HCT116 (cell line): ENCODE measurements at regions not wholly inside any gene's neighbourhood (a gene's known extent, or its start where the extent isn't known, plus 50 kb on each side); places are given as distances from the start of the nearest gene placed in this dataset.

Source experiments
- ATAC-seq: fragments of 200-7000 bp; cut with Tn5 transposase; 2 replicates; pipeline ENCODE4 v1.9.1; 2020; ENCODE audit warnings: mild to moderate bottlenecking, moderate library complexity
- BruUV-seq: library from RNA; stranded (reverse); fragments of 400-500 nt; replicated peaks from 2 replicates; lab custom pipeline; 2021; lab: Mats Ljungman, UMichigan
- CTCF ChIA-PET: fragments of 300-600 bp; sonication (Branson Sonifier 250); formaldehyde crosslinking; loops from one replicate; lab custom pipeline; 2021; ENCODE audit warnings: antibody characterized with exemption; lab: Charles Lee
- POLR2A ChIA-PET: fragments of 300-600, 350-600 bp; sonication (Branson Sonifier 250); formaldehyde crosslinking; loops from one replicate; lab custom pipeline; 2021; ENCODE audit warnings: antibody characterized with exemption; lab: Charles Lee
- RAD21 ChIA-PET, 2 experiments: fragments of 300-600 bp; sonication (Branson Sonifier 250); formaldehyde crosslinking; loops; one replicate each; lab custom pipeline; 2023; ENCODE audit warnings: low total read pairs in 2 of 2; ENCODE audit not compliant: uncharacterized antibody in 2 of 2, unreplicated experiment in 2 of 2, low non-redundant PET in 1 of 2; lab: Charles Lee
- DNase-seq: peaks from one replicate; pipeline ENCODE4 v3.0.0-alpha.2; 2010; ENCODE audit warnings: low read depth, low spot score
- H2AFZ ChIP-seq: fragments of 200-600 bp; shearing (Covaris generic), sonication (generic); 2 replicates; pipeline ENCODE4 v1.6.1; 2017; ENCODE audit warnings: low read depth, mixed run types, mixed read lengths, antibody characterized with exemption, low read length; ENCODE audit not compliant: poor library complexity, severe bottlenecking
- H3K27ac ChIP-seq: 2 replicates; pipeline ENCODE4 v1.5.1; 2012; ENCODE audit warnings: low read depth, low read length
- H3K27me3 ChIP-seq: fragments of 200-600 bp; sonication (generic); 2 replicates; pipeline ENCODE4 v1.6.1; 2016; ENCODE audit warnings: mixed run types, low read length, mixed read lengths; ENCODE audit not compliant: insufficient read depth
- H3K36me3 ChIP-seq, 2 experiments: fragments of 200-500 bp in 1 of 2; fragments of 200-600 bp in 1 of 2; sonication (Bioruptor generic) in 1 of 2; sonication (generic) in 1 of 2; 2 replicates each; pipeline versions ENCODE4 v1.5.1 to v1.6.1; 2014 to 2016; ENCODE audit warnings: low read length in 2 of 2, inconsistent platforms in 1 of 2, mixed read lengths in 1 of 2, mixed run types in 1 of 2; ENCODE audit not compliant: insufficient read depth in 2 of 2, control insufficient read depth in 1 of 2
- H3K4me1 ChIP-seq, 2 experiments: fragments of 200-600 bp in 1 of 2; sonication (generic) in 1 of 2; 2 replicates each; pipeline versions ENCODE4 v1.5.1 to v1.6.1; 2012 to 2017; ENCODE audit warnings: low read length in 2 of 2, inconsistent platforms in 1 of 2, mild to moderate bottlenecking in 1 of 2, mixed read lengths in 1 of 2, mixed run types in 1 of 2, moderate library complexity in 1 of 2; ENCODE audit not compliant: insufficient read depth in 2 of 2, control insufficient read depth in 1 of 2
- H3K4me2 ChIP-seq: fragments of 200-600 bp; sonication (generic); 2 replicates; pipeline ENCODE4 v1.6.1; 2017; ENCODE audit warnings: mixed run types, low read length, mixed read lengths
- H3K4me3 ChIP-seq, 2 experiments: fragments of 200-600 bp in 1 of 2; sonication (generic) in 1 of 2; replicated peaks in 1 of 2; 2 replicates each; pipeline ENCODE4 v1.5.1; 2011 to 2016; ENCODE audit warnings: low read length in 2 of 2, control low read depth in 1 of 2, low read depth in 1 of 2, mild to moderate bottlenecking in 1 of 2, mixed read lengths in 1 of 2, mixed run types in 1 of 2
- H3K79me2 ChIP-seq: fragments of 200-600 bp; sonication (generic); 2 replicates; pipeline ENCODE4 v1.6.1; 2017; ENCODE audit warnings: mild to moderate bottlenecking, mixed run types, low read length, moderate library complexity, mixed read lengths; ENCODE audit not compliant: insufficient read depth
- H3K9ac ChIP-seq: fragments of 200-600 bp; sonication (generic); 2 replicates; pipeline ENCODE4 v1.6.1; 2016; ENCODE audit warnings: low read length, mixed read lengths
- H3K9me2 ChIP-seq: fragments of 200-600 bp; sonication (generic), shearing (Covaris generic); 2 replicates; pipeline ENCODE4 v1.6.1; 2017; ENCODE audit warnings: mixed run types, mild to moderate bottlenecking, moderate library complexity; ENCODE audit not compliant: insufficient read depth
- H3K9me3 ChIP-seq, 2 experiments: fragments of 200-500 bp in 1 of 2; fragments of 200-600 bp in 1 of 2; sonication (Bioruptor generic) in 1 of 2; sonication (generic) in 1 of 2; 2 replicates each; pipeline ENCODE4 v1.6.1; 2014 to 2017; ENCODE audit warnings: low read length in 2 of 2, mixed read lengths in 2 of 2, inconsistent platforms in 1 of 2, low read depth in 1 of 2, mild to moderate bottlenecking in 1 of 2, mixed run types in 1 of 2, moderate library complexity in 1 of 2; ENCODE audit not compliant: control insufficient read depth in 1 of 2, insufficient read depth in 1 of 2
- H4K20me1 ChIP-seq: fragments of 200-600 bp; sonication (generic), shearing (Covaris generic); 2 replicates; pipeline ENCODE4 v1.6.1; 2017; ENCODE audit warnings: mixed run types, mild to moderate bottlenecking, moderate library complexity; ENCODE audit not compliant: insufficient read depth
- ATF3 ChIP-seq: IDR thresholded peaks from 2 replicates; pipeline ENCODE4 v1.6.1; 2012
- EGR1 ChIP-seq: IDR thresholded peaks from 2 replicates; pipeline ENCODE4 v1.6.1; 2012; ENCODE audit warnings: low read depth
- EZH2 ChIP-seq: fragments of 200-600 bp; sonication (generic); IDR thresholded peaks from 2 replicates; pipeline ENCODE4 v1.6.1; 2017; ENCODE audit warnings: antibody characterized with exemption, mixed run types
- FOSL1 ChIP-seq: IDR thresholded peaks from 2 replicates; pipeline ENCODE4 v1.6.1; 2012; ENCODE audit warnings: low read depth
- JUND ChIP-seq: IDR thresholded peaks from 2 replicates; pipeline ENCODE4 v1.6.1; 2012
- MAX ChIP-seq: IDR thresholded peaks from 2 replicates; pipeline ENCODE4 v1.6.1; 2012
- REST ChIP-seq: IDR thresholded peaks from 2 replicates; pipeline ENCODE4 v1.6.1; 2012; ENCODE audit warnings: low read depth
- SIN3A ChIP-seq: IDR thresholded peaks from 2 replicates; pipeline ENCODE4 v1.6.1; 2012; ENCODE audit warnings: low read depth
- SRF ChIP-seq: IDR thresholded peaks from 2 replicates; pipeline ENCODE4 v1.6.1; 2012; ENCODE audit warnings: low read depth
- TCF7L2 ChIP-seq: IDR thresholded peaks from 2 replicates; pipeline ENCODE4 v1.7.0; 2011; ENCODE audit warnings: borderline replicate concordance, inconsistent platforms; ENCODE audit not compliant: insufficient read depth, insufficient read length; ENCODE audit errors: extremely low read depth
- YY1 ChIP-seq: IDR thresholded peaks from 2 replicates; pipeline ENCODE4 v1.6.1; 2011; ENCODE audit warnings: low read length, low read depth, moderate library complexity, mild to moderate bottlenecking; ENCODE audit not compliant: insufficient replicate concordance; ENCODE audit errors: extremely low read depth
- ZBTB33 ChIP-seq: IDR thresholded peaks from 2 replicates; pipeline ENCODE4 v1.6.1; 2011; ENCODE audit warnings: mild to moderate bottlenecking, low read length, moderate library complexity; ENCODE audit not compliant: insufficient replicate concordance; ENCODE audit errors: extremely low read depth
- ZFX ChIP-seq: fragments of 450-650 bp; IDR thresholded peaks from 2 replicates; pipeline ENCODE4 v1.6.1; 2017
- ZNF274 ChIP-seq: fragments of 200-500 bp; sonication (Bioruptor generic); IDR thresholded peaks from 2 replicates; pipeline ENCODE4 v1.6.1; 2014; ENCODE audit warnings: mild to moderate bottlenecking, low read depth, low read length, inconsistent platforms
- intact Hi-C: fragments of 100-400 bp; cut with micrococcal nuclease; formaldehyde crosslinking; loops from 2 replicates; pipeline ENCODE4 v1.10.0; 2022
- TF ChIP-seq, protein P1 (sequence below), 3 experiments: fragments of 200-600 bp in 1 of 3; sonication (generic) in 1 of 3; IDR thresholded peaks in 2 of 3; conservative IDR thresholded peaks in 1 of 3; 2 replicates each; pipeline ENCODE4 v1.5.1; 2012 to 2017; ENCODE audit warnings: low read depth in 2 of 3, low read length in 2 of 3, antibody characterized with exemption in 1 of 3, borderline replicate concordance in 1 of 3, control low read depth in 1 of 3, mild to moderate bottlenecking in 1 of 3, mixed read lengths in 1 of 3, mixed run types in 1 of 3, moderate library complexity in 1 of 3; ENCODE audit not compliant: insufficient read depth in 1 of 3

DNA sequence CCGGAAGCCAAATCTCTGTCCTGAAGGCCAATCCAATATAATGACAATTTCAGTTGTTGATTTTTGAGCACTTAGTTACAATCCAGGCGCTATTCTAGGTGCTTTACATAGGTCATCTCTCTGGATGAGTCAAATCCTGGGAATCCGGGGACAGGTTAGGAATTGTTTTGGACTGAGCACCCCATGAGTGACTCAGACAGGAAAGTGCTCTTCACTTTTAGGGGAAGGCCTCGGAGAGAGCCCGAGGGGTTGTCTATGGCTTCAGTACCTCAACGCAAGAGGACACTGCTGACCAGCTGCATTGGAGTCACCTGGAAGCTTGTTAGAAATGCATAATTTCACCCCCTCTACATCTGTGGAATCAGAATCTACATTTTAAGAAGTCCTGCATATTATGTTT, 108.8 kb downstream of the IRX5 start:
- Histone ChIP-seq H3K9me2 (no peaks in the 10 kb centered on the region), H3K4me1 (peaks cover 0 to 11% of the 10 kb centered on the region in 2 experiments; a peak in 2 of 4 replicates), H3K36me3 (no peaks in the 10 kb centered on the region), H4K20me1 (no peaks in the 10 kb centered on the region), H3K4me2 (peak overlapping the region; percentile 44), H3K4me3 (no peak overlapping the region), H2AFZ (no peak overlapping the region), H3K27ac (no peak overlapping the region), H3K27me3 (no peaks in the 10 kb centered on the region), H3K79me2 (no peaks in the 10 kb centered on the region), H3K9me3 (no peaks in the 10 kb centered on the region), H3K9ac (no peak overlapping the region)
- ATAC-seq (peak; percentile 32; the same call in 1 of the 2 replicates), DNase-seq (no peak)
- ChIA-PET CTCF (no interaction called here), RAD21 (no interaction called here), POLR2A (no interaction called here)
- intact Hi-C loops: no loop called here
- BruUV-seq: no TSS peak
- TF ChIP-seq ZNF274 (no peak), ATF3 (no peak), FOSL1 (no peak), EGR1 (no peak), TCF7L2 (no peak), REST (no peak), JUND (no peak), SIN3A (no peak), ZBTB33 (no peak), EZH2 (no peak), SRF (no peak), MAX (no peak), ZFX (no peak), YY1 (no peak)
- TF ChIP-seq, protein P1, sequence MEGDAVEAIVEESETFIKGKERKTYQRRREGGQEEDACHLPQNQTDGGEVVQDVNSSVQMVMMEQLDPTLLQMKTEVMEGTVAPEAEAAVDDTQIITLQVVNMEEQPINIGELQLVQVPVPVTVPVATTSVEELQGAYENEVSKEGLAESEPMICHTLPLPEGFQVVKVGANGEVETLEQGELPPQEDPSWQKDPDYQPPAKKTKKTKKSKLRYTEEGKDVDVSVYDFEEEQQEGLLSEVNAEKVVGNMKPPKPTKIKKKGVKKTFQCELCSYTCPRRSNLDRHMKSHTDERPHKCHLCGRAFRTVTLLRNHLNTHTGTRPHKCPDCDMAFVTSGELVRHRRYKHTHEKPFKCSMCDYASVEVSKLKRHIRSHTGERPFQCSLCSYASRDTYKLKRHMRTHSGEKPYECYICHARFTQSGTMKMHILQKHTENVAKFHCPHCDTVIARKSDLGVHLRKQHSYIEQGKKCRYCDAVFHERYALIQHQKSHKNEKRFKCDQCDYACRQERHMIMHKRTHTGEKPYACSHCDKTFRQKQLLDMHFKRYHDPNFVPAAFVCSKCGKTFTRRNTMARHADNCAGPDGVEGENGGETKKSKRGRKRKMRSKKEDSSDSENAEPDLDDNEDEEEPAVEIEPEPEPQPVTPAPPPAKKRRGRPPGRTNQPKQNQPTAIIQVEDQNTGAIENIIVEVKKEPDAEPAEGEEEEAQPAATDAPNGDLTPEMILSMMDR (IDR thresholded peaks at IDR 0.05 in 2 of 3, conservative IDR thresholded peaks at IDR 0.05 in 1 of 3; ENCODE audit: borderline replicate concordance in 1 of 3, insufficient read depth in 1 of 3, low read depth in 2 of 3, low read length in 2 of 3): no peak
